SJCRH30 (cell line): ENCODE measurements at regions not wholly inside any gene's neighbourhood (a gene's known extent, or its start where the extent isn't known, plus 50 kb on each side); places are given as distances from the start of the nearest gene placed in this dataset.

Experiments used
- DNase-seq, 2 experiments: peaks; one replicate each; pipeline ENCODE4 v3.0.0-alpha.2; 2015 to 2020
- H3K27ac ChIP-seq: fragments of 250-450 bp; sonication (Bioruptor Pico); 2 replicates; pipeline ENCODE4 v1.5.1; 2020; ENCODE audit warnings: mild to moderate bottlenecking, moderate library complexity
- H3K27me3 ChIP-seq: fragments of 250-450 bp; sonication (Bioruptor Pico); 2 replicates; pipeline ENCODE4 v1.5.1; 2020; ENCODE audit warnings: mild to moderate bottlenecking, moderate library complexity
- H3K36me3 ChIP-seq: fragments of 250-450 bp; sonication (Bioruptor Pico); 2 replicates; pipeline ENCODE4 v1.5.1; 2020; ENCODE audit warnings: mild to moderate bottlenecking, moderate library complexity
- H3K4me1 ChIP-seq: fragments of 250-450 bp; sonication (Bioruptor Pico); 2 replicates; pipeline ENCODE4 v1.5.1; 2020; ENCODE audit warnings: mild to moderate bottlenecking, moderate library complexity
- H3K4me3 ChIP-seq: fragments of 250-450 bp; sonication (Bioruptor Pico); 2 replicates; pipeline ENCODE4 v1.5.1; 2020; ENCODE audit warnings: mild to moderate bottlenecking, moderate library complexity
- H3K9me3 ChIP-seq: fragments of 250-450 bp; sonication (Bioruptor Pico); replicated peaks from 2 replicates; pipeline ENCODE4 v1.5.1; 2020; ENCODE audit warnings: mild to moderate bottlenecking, moderate library complexity

DNA sequence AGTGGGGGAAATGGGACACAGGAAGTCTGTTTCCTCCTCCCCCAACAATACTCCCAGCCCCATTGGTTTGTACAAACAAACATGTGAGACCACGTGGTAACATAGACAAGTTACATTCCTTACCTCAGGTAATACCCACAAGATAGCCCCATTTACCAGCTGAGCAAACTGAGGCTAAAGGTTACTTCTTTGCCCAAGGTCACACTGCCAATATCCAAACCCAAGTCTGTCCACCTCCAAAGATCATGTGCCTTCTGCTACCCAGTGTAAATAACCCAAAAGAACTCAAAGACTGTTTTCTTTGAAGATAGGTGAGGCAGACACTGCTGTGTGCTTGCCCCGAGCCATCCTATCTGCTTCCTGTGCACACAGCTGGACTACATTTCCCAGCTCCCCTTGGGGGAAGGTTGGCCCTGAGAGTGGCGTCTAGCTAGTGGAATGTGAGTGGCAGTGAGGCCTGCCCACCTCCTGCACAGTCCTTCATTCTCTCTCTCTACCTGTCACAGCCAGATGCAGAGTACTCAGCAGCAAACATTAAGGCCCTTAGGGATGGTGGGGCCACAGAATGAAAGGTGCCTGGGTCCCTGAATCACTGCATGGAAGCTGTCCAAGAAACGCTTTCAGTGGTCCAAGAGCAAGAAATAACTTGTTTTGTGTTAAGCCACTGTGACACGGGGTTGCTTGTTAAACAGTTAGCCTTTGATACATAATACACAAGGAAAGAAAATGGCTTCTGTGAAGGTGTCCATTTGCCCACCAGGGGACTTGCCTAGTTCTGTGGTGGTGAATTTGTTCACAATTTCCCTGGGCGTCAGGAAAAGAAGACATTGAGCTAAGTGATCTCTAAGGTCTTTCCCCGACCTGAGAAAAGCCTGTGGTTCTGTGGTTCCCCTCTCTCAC is 257.7 kb upstream of the NFE2L3 start:
- DNase-seq, result peak; percentile 42 to 50
- no peak overlapping the region for H3K27ac ChIP-seq
- H3K27me3 ChIP-seq, result 0 out of 2 replicates have a peak, but pooled peaks cover 3% of the 10 kb centered on the region
- H3K4me1 ChIP-seq, result peaks cover 4% of the 10 kb centered on the region; the same call in 1 of the 2 replicates
- no peaks in the 10 kb centered on the region for H3K9me3 ChIP-seq
- H3K36me3 ChIP-seq, result no peaks in the 10 kb centered on the region
- no peak overlapping the region for H3K4me3 ChIP-seq

GRCh38 chr7:25894902-25895791 is 256.9 kb upstream of the NFE2L3 start:
- no peaks in the 10 kb centered on the region for H3K36me3 ChIP-seq
- H3K27me3 ChIP-seq, result no peaks in the 10 kb centered on the region
- H3K27ac ChIP-seq, result no peak overlapping the region
- DNase-seq, result peak; percentile 34 to 58
- H3K9me3 ChIP-seq, result no peaks in the 10 kb centered on the region
- H3K4me3 ChIP-seq, result peak overlapping the region; percentile 12; the same call in 1 of the 2 replicates
- H3K4me1 ChIP-seq, result peaks cover 4% of the 10 kb centered on the region; the same call in 1 of the 2 replicates

DNA sequence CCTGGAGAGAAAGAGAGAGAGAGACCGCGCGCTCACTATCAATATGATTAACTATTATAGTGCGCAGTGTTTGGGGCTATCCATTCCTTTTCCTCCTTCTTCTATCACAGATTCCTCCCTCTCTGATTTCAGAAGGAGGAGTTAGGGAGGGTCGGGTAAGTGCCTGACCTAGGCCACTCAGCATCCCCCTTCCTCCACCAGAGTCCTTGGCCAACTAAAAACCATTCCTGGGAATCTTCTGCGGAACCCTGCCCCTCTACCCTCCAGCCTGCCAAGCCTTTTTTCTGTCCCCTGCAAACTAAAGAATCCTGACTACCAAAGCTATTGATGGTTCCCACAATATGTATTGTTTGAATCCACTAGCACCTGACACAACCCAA is 256.2 kb upstream of the NFE2L3 start:
- Histone ChIP-seq H3K4me1 (peaks cover 4% of the 10 kb centered on the region; the same call in 1 of the 2 replicates), H3K9me3 (no peaks in the 10 kb centered on the region), H3K27me3 (no peaks in the 10 kb centered on the region), H3K4me3 (no peak overlapping the region), H3K27ac (no peak overlapping the region), H3K36me3 (no peaks in the 10 kb centered on the region)
- DNase-seq, result no peak

GRCh38 chr7:25897261-25897782 is 254.7 kb upstream of the NFE2L3 start:
- Histone ChIP-seq H3K27ac (no peak overlapping the region), H3K4me1 (peaks cover 4% of the 10 kb centered on the region; the same call in 1 of the 2 replicates), H3K27me3 (no peaks in the 10 kb centered on the region), H3K4me3 (no peak overlapping the region), H3K9me3 (no peaks in the 10 kb centered on the region), H3K36me3 (no peaks in the 10 kb centered on the region)
- DNase-seq, result no peak

GRCh38 chr7:25900245-25900644 is 251.8 kb upstream of the NFE2L3 start:
- H3K36me3 ChIP-seq, result no peaks in the 10 kb centered on the region
- no peak overlapping the region for H3K27ac ChIP-seq
- no peak overlapping the region for H3K4me3 ChIP-seq
- H3K4me1 ChIP-seq, result no peaks in the 10 kb centered on the region
- no peaks in the 10 kb centered on the region for H3K27me3 ChIP-seq
- no peaks in the 10 kb centered on the region for H3K9me3 ChIP-seq
- no peak for DNase-seq

DNA sequence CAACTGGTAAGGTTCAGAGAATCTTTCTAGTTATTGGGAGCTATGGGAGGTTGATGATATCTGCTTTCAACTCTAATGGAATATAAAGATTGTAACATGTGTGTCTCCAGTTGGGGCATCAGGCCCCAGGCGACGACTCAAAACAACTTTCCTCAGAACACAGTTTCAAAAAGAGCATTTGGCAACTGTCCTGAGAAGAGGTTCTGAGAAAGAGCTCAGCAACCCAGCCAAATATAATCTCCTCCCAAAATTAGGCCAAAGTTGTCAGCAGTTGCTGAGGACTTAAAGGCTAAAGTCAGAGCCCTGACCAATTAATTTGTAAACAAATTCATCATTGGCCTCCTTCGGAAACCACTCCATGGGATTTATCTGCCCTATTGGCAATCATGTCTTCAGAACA is 251.1 kb upstream of the NFE2L3 start:
- no peak for DNase-seq
- H3K9me3 ChIP-seq, result no peaks in the 10 kb centered on the region
- no peaks in the 10 kb centered on the region for H3K4me1 ChIP-seq
- H3K36me3 ChIP-seq, result no peaks in the 10 kb centered on the region
- H3K27me3 ChIP-seq, result no peaks in the 10 kb centered on the region
- no peak overlapping the region for H3K4me3 ChIP-seq
- no peak overlapping the region for H3K27ac ChIP-seq

DNA sequence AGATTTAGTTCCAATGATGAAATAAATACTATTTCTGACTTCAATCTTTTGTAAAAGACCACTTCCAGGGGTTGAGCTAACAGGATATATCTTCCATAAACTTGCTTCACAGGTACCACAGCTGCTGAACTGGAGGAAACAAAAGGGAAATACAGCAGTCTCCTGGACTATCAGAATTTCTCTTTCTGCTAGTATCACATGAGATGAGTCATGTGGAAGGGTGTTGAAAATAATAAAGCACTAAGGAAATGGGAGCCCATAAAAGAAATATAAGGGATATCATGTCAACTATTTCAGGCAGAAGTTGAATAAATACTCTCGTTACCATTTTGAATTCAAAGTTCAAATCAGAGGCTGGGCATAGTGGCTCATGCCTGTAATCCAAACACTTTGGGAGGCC is 250.3 kb upstream of the NFE2L3 start:
- no peaks in the 10 kb centered on the region for H3K27me3 ChIP-seq
- no peak overlapping the region for H3K4me3 ChIP-seq
- H3K27ac ChIP-seq, result no peak overlapping the region
- no peaks in the 10 kb centered on the region for H3K4me1 ChIP-seq
- no peaks in the 10 kb centered on the region for H3K9me3 ChIP-seq
- H3K36me3 ChIP-seq, result no peaks in the 10 kb centered on the region
- no peak for DNase-seq

DNA sequence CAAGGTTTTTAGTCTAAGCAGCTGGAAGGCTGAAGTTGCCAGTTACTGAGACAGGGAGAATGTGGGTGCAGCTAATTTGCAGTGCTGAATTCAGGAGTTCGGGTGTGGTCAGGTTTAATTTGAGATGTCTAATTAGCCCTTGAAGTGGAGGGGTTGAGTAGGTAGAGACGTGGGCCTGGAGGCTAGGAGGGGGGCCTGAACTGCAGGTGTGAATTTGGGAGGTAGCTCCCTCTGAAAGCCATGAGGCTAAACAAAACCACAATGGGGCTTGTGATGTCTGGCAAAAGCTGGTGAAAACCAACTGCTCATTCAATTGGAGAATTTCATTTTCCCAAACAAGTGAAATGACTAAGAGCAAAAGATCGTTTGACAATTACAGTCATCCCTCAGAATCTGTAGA is 246.0 kb upstream of the NFE2L3 start:
- no peaks in the 10 kb centered on the region for H3K36me3 ChIP-seq
- no peaks in the 10 kb centered on the region for H3K4me1 ChIP-seq
- no peak overlapping the region for H3K27ac ChIP-seq
- no peaks in the 10 kb centered on the region for H3K9me3 ChIP-seq
- DNase-seq, result no peak
- no peaks in the 10 kb centered on the region for H3K27me3 ChIP-seq
- H3K4me3 ChIP-seq, result no peak overlapping the region

- no peak overlapping the region for H3K27ac ChIP-seq
- H3K36me3 ChIP-seq, result no peaks in the 10 kb centered on the region
- no peaks in the 10 kb centered on the region for H3K4me1 ChIP-seq
- H3K27me3 ChIP-seq, result no peaks in the 10 kb centered on the region
- no peaks in the 10 kb centered on the region for H3K9me3 ChIP-seq
- H3K4me3 ChIP-seq, result no peak overlapping the region
- DNase-seq, result no peak
Observed at GRCh38 chr7:25906760-25907159, 245.2 kb upstream of the NFE2L3 start.

- H3K9me3 ChIP-seq, result no peaks in the 10 kb centered on the region
Observed at GRCh38 chr7:25907214-25907613, 244.8 kb upstream of the NFE2L3 start.

GRCh38 chr7:25907731-25908130 is 244.3 kb upstream of the NFE2L3 start:
- H3K9me3 ChIP-seq, result no peaks in the 10 kb centered on the region
- no peak overlapping the region for H3K27ac ChIP-seq
- no peaks in the 10 kb centered on the region for H3K36me3 ChIP-seq
- no peaks in the 10 kb centered on the region for H3K27me3 ChIP-seq
- H3K4me3 ChIP-seq, result no peak overlapping the region
- no peak for DNase-seq
- no peaks in the 10 kb centered on the region for H3K4me1 ChIP-seq

More at GRCh38 chr7:25907214-25907613, 244.8 kb upstream of the NFE2L3 start:
- DNase-seq, result no peak
- no peaks in the 10 kb centered on the region for H3K36me3 ChIP-seq
- H3K4me3 ChIP-seq, result no peak overlapping the region
- H3K27me3 ChIP-seq, result no peaks in the 10 kb centered on the region
- no peak overlapping the region for H3K27ac ChIP-seq
- H3K4me1 ChIP-seq, result no peaks in the 10 kb centered on the region

DNA sequence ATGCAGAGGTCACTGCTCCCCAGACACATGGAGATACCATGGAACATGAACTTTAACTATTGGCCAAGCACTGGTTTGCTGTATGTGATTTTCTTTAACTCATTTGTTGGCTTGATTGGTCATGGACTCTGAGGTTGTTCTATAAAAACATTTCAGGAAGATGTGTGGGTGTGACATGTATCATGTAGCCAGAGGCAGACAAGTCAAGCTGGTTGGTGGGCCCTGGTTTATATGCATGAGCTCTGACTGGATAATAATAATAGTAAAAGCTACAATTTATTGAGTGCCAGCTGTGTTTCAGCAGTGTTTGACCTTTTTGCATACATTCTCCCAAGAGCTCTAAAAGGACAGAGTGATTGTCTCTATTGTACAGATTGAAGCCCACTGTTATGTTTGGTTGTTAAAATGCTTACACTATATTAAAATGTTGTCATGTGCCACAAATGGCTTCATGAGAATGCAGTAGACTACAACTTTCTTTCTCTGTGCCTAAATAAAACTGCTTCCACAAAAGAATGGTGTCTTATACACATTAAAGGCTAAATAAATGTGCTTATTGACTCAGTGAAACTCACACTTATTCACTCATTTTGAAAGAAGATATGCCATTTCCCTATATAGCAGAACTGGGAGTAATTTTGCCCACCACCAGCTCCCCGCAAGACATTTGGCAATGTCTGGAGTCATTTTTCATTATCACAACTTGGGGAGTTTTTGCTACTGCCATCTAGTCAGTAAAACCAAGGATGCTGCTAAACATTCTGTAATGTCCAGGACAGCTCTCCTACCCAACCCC is 243.6 kb upstream of the NFE2L3 start:
- no peak overlapping the region for H3K27ac ChIP-seq
- DNase-seq, result no peak
- no peaks in the 10 kb centered on the region for H3K27me3 ChIP-seq
- H3K4me1 ChIP-seq, result no peaks in the 10 kb centered on the region
- no peaks in the 10 kb centered on the region for H3K9me3 ChIP-seq
- H3K4me3 ChIP-seq, result no peak overlapping the region
- H3K36me3 ChIP-seq, result no peaks in the 10 kb centered on the region

- Histone ChIP-seq H3K4me3 (no peak overlapping the region), H3K27me3 (no peaks in the 10 kb centered on the region; the same call in 1 of the 2 replicates), H3K9me3 (no peaks in the 10 kb centered on the region), H3K27ac (no peak overlapping the region), H3K36me3 (no peaks in the 10 kb centered on the region), H3K4me1 (no peaks in the 10 kb centered on the region)
- no peak for DNase-seq
Observed at GRCh38 chr7:25911738-25912607, 240.0 kb upstream of the NFE2L3 start.
